HG03066 (cell line): ENCODE measurements at regions not wholly inside any gene's neighbourhood (a gene's known extent, or its start where the extent isn't known, plus 50 kb on each side); places are given as distances from the start of the nearest gene placed in this dataset.

Source experiments
- ATAC-seq: cut with Tn5 transposase; IDR thresholded peaks from one replicate; pipeline ENCODE4 v1.9.1; 2021; ENCODE audit warnings: low read depth; ENCODE audit not compliant: unreplicated experiment

- no peak for ATAC-seq
Observed at GRCh38 chr14:97747316-97747715, 950.1 kb downstream of the VRK1 start.

GRCh38 chr14:97748616-97749015, 951.4 kb downstream of the VRK1 start:
- ATAC-seq = no peak

- ATAC-seq = no peak
Observed at GRCh38 chr14:97757491-97757890, 960.3 kb downstream of the VRK1 start.

GRCh38 chr14:97760050-97760449, 962.9 kb downstream of the VRK1 start:
- no peak for ATAC-seq

GRCh38 chr14:97762386-97762785, 965.2 kb downstream of the VRK1 start:
- ATAC-seq = no peak

GRCh38 chr14:97771340-97772045, 974.3 kb downstream of the VRK1 start:
- no peak for ATAC-seq

- ATAC-seq = no peak
Observed at GRCh38 chr14:97773598-97773997, 976.4 kb downstream of the VRK1 start.

- ATAC-seq = no peak
Observed at GRCh38 chr14:97776890-97777558, 979.8 kb downstream of the VRK1 start.

GRCh38 chr14:97777622-97778355, 980.6 kb downstream of the VRK1 start:
- ATAC-seq = no peak

- no peak for ATAC-seq
Observed at GRCh38 chr14:97779140-97779539, 982.0 kb downstream of the VRK1 start.

- ATAC-seq = no peak
Observed at GRCh38 chr14:97780804-97781203, 983.6 kb downstream of the VRK1 start.

- ATAC-seq = no peak
Observed at GRCh38 chr14:97781961-97782360, 984.8 kb downstream of the VRK1 start.

GRCh38 chr14:97782871-97783414, 985.8 kb downstream of the VRK1 start:
- no peak for ATAC-seq

- no peak for ATAC-seq
Observed at GRCh38 chr14:97785495-97785894, 988.3 kb downstream of the VRK1 start.

- ATAC-seq = no peak
Observed at GRCh38 chr14:97788364-97788763, 991.2 kb downstream of the VRK1 start.

- no peak for ATAC-seq
Observed at GRCh38 chr14:97788846-97789526, 991.8 kb downstream of the VRK1 start.

GRCh38 chr14:97791072-97791471, 993.9 kb downstream of the VRK1 start:
- no peak for ATAC-seq

GRCh38 chr14:97791906-97792305, 994.7 kb downstream of the VRK1 start:
- no peak for ATAC-seq

- no peak for ATAC-seq
Observed at GRCh38 chr14:97796511-97796910, 999.3 kb downstream of the VRK1 start.

GRCh38 chr14:97798176-97798575, 1001.0 kb downstream of the VRK1 start:
- no peak for ATAC-seq
